NCI-H2081 (cell line): ENCODE measurements at regions not wholly inside any gene's neighbourhood (a gene's known extent, or its start where the extent isn't known, plus 50 kb on each side); places are given as distances from the start of the nearest gene placed in this dataset.
"Not testable (repeated sequence)": the region's sequence is repeated elsewhere in the genome, so short reads cannot be mapped to it uniquely, and the experiment has no call there.

Experiments used
- DNase-seq, 2 experiments: peaks; one replicate each; lab custom pipeline; 2025; lab: John Stamatoyannopoulos, UW

DNA sequence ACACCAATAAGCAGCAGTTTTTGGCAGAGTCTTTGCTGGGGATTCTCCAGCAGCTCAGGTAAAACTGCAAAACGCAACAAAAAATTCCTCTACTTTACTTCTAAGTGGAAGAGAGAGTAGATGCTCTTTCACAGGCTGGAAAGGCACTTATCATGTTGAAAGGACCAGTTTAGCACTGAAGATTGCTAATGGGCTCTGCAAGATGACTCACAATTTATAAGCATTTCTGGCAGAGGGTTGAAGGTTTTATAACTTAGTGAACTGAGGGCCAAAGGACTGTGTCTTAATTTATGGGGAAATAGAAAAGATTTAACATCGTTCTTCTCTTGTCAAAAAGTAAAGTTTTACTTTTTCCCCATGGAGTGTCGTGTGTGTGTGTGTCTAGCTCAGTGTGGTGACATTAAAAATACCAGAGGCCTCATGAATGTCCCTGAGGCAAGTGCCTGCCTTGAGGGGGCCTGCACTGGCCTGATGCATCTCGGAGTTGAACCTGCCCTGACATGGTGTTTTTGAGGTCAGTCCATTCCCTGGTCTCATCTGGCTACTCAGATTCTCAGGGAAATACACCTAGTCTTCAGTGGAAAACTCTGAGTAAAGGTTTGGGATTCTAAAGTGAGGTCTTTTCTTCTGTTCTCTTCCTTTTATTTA, 1092.0 kb downstream of the NAALADL2 start:
- no peak for DNase-seq

- peak; percentile 63 to 93 for DNase-seq
These were observed 1088.9 kb downstream of the NAALADL2 start for GRCh38 chr3:175948041-175948440.

DNA sequence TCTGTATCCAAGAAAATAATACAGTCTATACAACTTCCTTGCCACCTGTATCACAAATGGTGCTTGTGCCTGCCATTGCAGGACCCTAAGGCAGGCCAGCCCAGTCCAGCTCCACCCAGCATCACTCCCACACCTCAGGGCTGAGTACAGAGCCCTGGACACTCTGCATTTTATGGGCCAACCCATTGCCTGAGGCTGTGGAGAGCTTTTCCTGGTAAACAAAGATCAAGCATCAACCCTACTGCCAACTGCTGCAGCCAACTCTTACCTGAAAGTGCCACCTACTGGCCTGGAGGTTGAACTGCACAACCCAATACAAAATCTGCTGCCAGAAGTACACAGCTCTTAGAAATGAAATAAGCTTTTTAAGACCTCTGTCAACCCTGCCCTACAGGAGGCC, 1082.2 kb downstream of the NAALADL2 start:
- peak; percentile 27 to 51 for DNase-seq

GRCh38 chr3:175940881-175941280, 1081.7 kb downstream of the NAALADL2 start:
- peak; percentile 41 to 66 for DNase-seq

GRCh38 chr3:175940243-175940642, 1081.1 kb downstream of the NAALADL2 start:
- DNase-seq, result no peak

- DNase-seq, result not testable (repeated sequence)
These were observed 1078.2 kb downstream of the NAALADL2 start for GRCh38 chr3:175937367-175937766.

DNA sequence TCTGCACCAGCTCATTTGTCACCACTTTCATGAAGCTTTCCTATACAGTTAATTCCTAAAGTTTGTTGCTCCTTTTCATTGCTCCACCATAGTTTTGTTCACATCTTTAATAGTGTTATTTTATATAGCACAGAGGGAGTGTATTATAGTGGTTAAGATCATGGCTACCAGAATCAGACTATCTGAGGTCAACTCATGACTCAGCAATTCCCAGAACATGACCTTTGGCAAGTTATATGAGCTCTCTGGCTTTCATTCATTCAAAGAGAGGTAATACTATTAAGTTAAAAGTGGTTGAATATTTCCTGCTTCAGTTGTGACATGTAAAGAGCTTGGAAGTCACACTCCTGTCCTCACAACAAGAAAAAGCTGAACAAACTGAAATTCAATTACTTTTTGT, 1073.5 kb downstream of the NAALADL2 start:
- no peak for DNase-seq

DNA sequence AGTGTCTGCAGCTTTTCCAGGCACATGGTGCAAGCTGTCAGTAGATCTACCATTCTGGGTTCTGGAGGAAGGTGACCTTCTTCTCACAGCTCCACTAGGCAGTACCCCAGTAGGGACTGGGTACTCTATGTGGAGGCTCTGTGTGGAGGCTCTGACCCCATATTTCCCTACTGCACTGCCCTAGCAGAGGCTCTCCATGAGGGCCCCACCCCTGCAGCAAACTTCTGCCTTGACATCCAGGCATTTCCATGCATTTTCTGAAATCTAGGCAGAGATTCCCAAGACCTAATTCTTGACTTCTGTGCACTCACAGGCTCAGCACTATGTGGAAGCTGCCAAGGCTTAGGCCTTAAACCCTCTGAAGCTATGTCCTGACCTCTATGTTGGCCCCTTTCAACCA, 1060.0 kb downstream of the NAALADL2 start:
- no peak for DNase-seq

- no peak for DNase-seq
These were observed 1057.2 kb downstream of the NAALADL2 start for GRCh38 chr3:175916191-175916934.

DNA sequence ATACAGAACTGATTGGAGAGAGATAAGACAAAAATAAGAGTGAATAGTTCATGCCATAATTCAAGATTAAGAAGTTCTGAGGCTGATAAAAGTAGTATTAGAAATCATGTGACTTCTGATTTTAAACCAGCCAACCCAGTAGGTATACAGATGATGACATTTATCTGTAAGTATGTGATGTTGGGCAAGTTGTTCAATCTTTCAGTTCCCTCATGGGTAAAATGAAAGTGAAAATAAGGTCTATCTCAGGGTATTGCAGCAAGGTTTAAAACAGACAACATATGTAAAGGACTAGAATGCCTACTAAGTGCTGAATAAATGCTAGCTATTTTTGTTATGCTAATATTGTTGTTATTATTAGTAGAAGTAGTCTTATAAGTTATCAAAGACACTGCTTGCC, 1055.7 kb downstream of the NAALADL2 start:
- DNase-seq, result no peak

- no peak for DNase-seq
These were observed 1054.2 kb downstream of the NAALADL2 start for GRCh38 chr3:175913286-175913685.

DNA sequence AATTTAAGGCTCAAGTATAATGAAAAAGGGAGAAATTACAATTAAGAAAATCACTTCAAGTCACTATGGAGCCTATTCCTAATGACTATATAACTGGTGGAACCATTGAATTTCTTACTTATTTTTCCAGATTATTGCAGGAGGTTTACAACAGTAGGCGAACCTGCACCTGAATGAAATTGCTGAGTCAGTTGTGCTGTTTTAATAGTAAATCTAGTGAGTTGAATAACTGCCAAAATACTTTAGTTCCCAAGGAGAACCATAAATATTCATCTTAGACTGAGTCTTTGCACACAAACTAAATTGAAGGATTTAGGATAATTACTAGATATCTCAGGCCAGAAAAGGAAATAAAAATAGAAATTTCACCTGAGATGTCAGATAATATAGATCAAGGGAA, 1052.8 kb downstream of the NAALADL2 start:
- peak in 1 of 2 experiments; percentile 35 for DNase-seq

DNA sequence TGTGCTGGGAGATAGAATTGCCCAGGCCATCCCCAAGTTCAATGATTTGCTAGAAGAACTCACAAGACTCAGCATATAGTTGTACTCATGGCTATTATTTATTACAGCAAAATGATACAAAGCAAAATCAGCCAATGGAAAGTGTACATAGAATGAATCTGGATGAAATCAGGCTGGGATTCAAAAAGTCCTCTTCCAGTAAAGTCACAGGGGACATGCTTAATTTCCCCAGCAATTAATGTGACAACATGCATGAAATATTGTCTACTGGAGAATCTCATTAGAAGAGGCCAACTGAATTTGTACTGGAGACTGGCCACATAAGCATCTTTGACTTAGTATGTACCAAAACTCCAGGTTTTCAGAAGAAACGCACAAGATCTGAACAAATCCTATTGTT, 1043.1 kb downstream of the NAALADL2 start:
- no peak for DNase-seq

DNA sequence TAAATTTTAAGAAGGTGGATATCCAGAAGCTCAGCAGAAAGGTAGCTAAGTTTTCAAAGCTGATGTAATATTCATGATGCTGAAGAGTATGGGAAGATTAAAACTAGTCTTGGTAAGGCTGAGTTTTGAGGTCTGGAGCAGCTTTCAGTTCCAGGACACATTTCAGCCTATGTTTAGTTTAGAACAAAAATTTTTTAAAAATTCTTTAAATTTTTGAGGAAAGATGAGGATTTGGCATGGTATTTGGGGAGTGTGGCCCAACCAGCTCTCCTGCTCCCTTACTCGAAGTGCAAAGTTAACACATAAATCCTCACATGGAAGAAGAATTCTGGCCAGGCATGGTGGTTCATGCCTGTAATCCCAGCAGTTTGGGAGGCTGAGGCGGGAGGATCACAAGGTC, 1039.1 kb downstream of the NAALADL2 start:
- DNase-seq, result no peak

- no peak for DNase-seq
These were observed 1037.5 kb downstream of the NAALADL2 start for GRCh38 chr3:175896655-175897054.

- no peak for DNase-seq
These were observed 1036.6 kb downstream of the NAALADL2 start for GRCh38 chr3:175895731-175896130.

GRCh38 chr3:175893566-175893965, 1034.4 kb downstream of the NAALADL2 start:
- DNase-seq, result no peak

- DNase-seq, result no peak
These were observed 1030.9 kb downstream of the NAALADL2 start for GRCh38 chr3:175890066-175890465.

DNA sequence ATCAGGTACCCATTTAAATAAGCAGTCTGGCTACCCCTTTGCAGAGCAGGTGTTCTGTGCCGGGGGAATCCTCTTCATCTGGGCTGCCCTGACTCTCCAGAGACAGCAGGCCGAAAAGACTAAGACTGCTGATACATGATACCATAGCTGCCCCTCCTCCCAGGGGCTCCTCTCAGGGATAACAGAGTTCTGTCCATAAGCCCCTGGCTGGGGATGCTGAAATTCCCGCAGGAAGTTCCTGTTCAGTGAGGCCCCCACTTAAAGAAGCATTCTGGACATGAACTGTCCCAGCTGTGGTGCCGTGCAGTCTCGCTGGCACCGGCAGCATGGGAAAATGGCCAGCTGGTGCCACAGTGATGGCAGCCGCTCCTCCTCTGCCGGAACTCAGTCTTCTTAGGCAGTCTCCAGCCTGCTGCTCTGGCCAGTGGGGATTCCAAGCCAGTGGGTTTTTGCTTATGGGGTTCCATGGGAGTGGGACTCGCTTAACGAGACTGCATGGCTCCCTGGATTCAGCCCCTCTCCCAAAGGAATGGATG, 1026.2 kb downstream of the NAALADL2 start:
- DNase-seq, result no peak

GRCh38 chr3:175879417-175879816, 1020.3 kb downstream of the NAALADL2 start:
- no peak for DNase-seq

- no peak for DNase-seq
These were observed 1010.3 kb downstream of the NAALADL2 start for GRCh38 chr3:175869404-175869803.

GRCh38 chr3:175868626-175869025, 1009.5 kb downstream of the NAALADL2 start:
- DNase-seq, result no peak

GRCh38 chr3:175865724-175866123, 1006.6 kb downstream of the NAALADL2 start:
- no peak for DNase-seq
